Activated gamma-delta T cell (primary cell): ENCODE measurements at regions not wholly inside any gene's neighbourhood (a gene's known extent, or its start where the extent isn't known, plus 50 kb on each side); places are given as distances from the start of the nearest gene placed in this dataset.

Experiments
- DNase-seq: peaks from one replicate; lab custom pipeline; 2025; lab: John Stamatoyannopoulos, UW

GRCh38 chr6:93550551-93551276, 131.4 kb upstream of the EPHA7 start:
- no peak for DNase-seq

GRCh38 chr6:93549868-93550267, 130.5 kb upstream of the EPHA7 start:
- no peak for DNase-seq

GRCh38 chr6:93524671-93525451, 105.5 kb upstream of the EPHA7 start:
- DNase-seq = no peak

GRCh38 chr6:93523365-93523764, 104.0 kb upstream of the EPHA7 start:
- DNase-seq = no peak

- no peak for DNase-seq
Observed at GRCh38 chr6:93516441-93516840, 97.1 kb upstream of the EPHA7 start.

GRCh38 chr6:93515736-93516135, 96.4 kb upstream of the EPHA7 start:
- DNase-seq = no peak

- DNase-seq = no peak
Observed at GRCh38 chr6:93498713-93499112, 79.4 kb upstream of the EPHA7 start.

- no peak for DNase-seq
Observed at GRCh38 chr6:93496548-93496947, 77.2 kb upstream of the EPHA7 start.

GRCh38 chr6:93494057-93494456, 74.7 kb upstream of the EPHA7 start:
- no peak for DNase-seq

GRCh38 chr6:93474733-93475179, 55.4 kb upstream of the EPHA7 start:
- DNase-seq = no peak

- no peak for DNase-seq
Observed at GRCh38 chr6:93471281-93471680, 51.9 kb upstream of the EPHA7 start.
